NCI-H128 (cell line): ENCODE measurements at regions not wholly inside any gene's neighbourhood (a gene's known extent, or its start where the extent isn't known, plus 50 kb on each side); places are given as distances from the start of the nearest gene placed in this dataset.
A peak's percentile ranks its signal among the peaks of the same experiment; 100 is the strongest.

Experiments used
- DNase-seq: peaks from one replicate; lab custom pipeline; 2025; ENCODE audit not compliant: unreplicated experiment; lab: John Stamatoyannopoulos, UW

DNA sequence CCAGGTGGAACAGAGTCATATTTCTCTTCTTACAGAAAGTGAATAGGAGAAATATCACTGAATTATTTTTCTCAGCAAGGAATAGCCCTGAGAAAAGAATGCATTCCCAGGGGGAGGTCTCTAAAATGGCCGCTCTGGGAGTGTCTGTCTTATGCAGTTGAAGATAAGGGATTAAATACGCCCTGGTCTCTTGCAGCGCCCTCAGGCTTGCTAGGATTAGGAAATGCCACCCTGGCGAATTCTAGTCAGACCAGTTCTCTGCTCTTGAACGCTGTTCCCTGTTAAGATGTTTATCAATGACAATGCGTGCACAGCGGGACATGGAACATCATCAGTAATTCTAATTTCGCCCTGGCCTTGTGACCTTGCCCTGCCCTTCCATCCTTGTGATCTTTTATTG lies 949.0 kb upstream of the SEMA6D start:
- no peak for DNase-seq

- no peak for DNase-seq
Measured at GRCh38 chr15:46773016-46773415, 944.3 kb upstream of the SEMA6D start.

- DNase-seq = no peak
Measured at GRCh38 chr15:46778876-46779275, 938.4 kb upstream of the SEMA6D start.

DNA sequence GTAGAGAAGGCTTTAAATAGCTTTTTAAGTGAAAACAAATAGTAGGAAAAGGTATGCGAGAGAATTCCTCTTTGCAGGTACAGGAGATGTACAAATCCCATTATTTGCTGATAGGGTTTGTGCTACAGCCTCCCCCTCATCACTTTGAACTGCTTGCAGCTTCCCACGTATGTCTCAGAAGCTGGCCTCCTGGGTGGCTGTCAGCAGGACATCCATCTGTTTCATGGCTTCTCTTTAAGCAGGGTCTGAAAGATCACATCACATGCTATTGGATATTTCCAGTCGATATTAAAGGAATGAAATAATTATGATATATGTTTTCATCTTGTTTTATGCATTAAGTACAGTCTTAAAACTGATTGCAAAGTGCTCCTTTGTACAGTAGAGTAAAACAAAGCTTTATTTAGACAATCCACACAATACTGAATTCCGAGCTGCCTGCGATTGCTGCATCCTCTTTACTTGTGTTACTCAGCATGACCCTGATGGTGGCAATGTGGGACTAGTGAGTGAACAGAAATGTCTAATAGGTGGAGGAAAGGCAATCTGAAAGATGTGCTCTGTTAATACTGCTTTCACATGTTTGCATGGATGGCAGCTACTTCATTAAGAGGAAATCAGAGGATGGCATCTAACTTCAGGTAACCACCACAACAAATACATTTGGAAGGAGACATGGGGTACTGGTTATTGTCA lies 930.6 kb upstream of the SEMA6D start:
- DNase-seq = no peak

GRCh38 chr15:46795685-46796084 lies 921.6 kb upstream of the SEMA6D start:
- DNase-seq = no peak

- DNase-seq = no peak
Measured at GRCh38 chr15:46808834-46809233, 908.5 kb upstream of the SEMA6D start.

- DNase-seq = no peak
Measured at GRCh38 chr15:46815240-46815639, 902.1 kb upstream of the SEMA6D start.

DNA sequence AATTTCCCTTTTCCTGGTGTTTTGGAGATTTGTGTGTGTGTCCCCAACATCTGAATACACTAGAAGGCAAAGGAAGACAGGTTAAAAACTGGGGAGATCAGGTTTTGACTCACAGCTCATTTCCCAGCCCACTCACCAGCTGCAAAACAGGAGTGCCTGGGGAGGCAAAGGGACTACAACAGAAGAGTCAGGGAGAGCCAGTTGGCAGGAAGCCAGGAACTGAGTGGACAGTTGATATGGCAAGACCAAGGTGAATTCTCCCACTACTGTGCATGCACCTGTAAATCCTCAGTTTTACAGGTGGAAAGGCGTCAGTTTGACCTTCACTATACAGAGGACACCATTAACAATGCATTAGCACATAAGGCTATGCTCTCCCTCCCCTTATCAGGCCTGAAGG lies 901.5 kb upstream of the SEMA6D start:
- peak; percentile 65 for DNase-seq

DNA sequence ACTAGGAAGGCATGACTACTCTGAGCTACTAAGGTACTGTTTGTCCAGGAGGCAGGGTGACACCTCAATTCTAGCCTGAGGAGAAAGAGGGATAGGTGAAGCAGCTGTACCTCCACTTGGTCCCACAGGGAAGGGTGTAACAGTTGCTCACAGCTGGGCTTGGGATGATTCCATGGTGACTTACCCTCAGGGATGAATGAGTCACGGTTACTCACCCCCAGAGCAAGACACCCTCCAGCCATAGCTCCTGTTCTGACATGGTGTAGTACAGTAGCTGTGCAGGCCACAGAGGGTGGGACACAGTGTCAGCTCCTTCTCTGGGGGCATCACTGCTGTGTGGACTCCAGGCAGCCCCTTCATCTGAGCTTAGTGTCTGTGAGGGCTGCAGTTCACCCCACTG lies 868.6 kb upstream of the SEMA6D start:
- DNase-seq = no peak

DNA sequence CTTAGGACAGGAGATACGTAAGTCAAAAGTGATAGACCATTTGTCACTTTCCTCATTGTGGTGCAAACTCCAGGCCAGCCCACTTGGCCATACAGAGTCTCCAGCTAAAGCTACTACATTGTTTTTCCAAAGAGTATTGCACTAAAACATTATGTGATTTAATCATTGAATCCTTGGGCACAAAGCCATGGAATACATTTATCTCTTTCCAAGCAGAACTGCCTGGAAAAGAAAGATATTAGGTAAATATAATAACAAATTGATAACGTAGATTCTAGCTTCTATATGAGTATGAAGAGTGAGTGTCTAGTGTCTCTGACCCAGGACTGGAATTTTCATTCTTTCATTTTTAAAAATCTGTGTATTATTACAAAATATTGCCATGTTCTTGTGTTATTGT lies 863.7 kb upstream of the SEMA6D start:
- DNase-seq = no peak

DNA sequence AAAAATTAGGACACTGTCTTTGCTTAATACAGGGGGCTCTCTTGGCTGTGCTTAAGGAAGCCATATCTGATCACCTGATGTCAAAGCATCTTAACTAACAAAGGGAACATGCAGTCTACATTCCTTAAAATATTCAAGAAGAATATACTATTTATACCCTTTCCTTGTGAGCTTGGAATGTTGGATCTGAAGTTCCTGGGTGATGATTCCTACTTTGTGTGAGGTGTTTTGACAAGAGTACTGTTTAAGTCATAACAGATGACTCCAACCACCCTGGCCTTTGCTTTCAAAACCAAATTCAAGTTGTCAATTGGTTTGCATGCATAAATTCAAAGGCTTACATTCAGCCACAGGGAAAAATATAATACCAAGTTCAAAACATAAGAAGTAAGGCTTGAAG lies 862.7 kb upstream of the SEMA6D start:
- no peak for DNase-seq

- DNase-seq = no peak
Measured at GRCh38 chr15:46855388-46855787, 861.9 kb upstream of the SEMA6D start.

DNA sequence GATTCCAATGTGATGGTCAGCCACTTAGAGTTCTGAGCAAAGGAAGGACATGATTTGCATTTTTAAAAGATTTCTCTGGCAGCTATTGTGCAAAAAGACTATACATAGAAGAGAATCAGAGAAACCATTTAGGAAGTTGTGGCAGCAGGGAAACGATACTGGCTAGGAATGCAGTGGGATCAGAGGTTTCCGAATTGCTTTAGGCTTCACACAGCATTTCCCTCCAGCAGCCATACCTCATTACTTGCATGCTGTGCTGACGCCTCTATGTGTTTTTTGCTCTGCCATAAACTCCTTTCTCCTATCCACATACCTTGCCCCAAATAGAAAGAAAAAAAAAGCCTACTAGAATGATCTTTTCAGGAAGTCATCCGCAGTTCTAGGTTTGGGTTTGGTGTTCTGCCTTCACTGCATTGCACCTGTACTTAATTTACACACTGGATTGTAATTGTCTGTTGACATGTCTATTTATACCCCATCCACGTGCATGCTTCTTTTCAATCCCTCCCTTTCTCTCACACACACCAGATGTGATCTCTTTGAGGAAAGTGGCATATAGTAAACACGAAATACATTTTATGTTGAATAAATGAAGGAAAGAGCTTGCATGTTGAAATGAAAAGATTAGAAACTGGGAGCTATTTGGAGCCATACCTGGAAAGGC lies 860.3 kb upstream of the SEMA6D start:
- DNase-seq = no peak

- DNase-seq = no peak
Measured at GRCh38 chr15:46858150-46858549, 859.2 kb upstream of the SEMA6D start.

GRCh38 chr15:46861796-46862195 lies 855.5 kb upstream of the SEMA6D start:
- no peak for DNase-seq

DNA sequence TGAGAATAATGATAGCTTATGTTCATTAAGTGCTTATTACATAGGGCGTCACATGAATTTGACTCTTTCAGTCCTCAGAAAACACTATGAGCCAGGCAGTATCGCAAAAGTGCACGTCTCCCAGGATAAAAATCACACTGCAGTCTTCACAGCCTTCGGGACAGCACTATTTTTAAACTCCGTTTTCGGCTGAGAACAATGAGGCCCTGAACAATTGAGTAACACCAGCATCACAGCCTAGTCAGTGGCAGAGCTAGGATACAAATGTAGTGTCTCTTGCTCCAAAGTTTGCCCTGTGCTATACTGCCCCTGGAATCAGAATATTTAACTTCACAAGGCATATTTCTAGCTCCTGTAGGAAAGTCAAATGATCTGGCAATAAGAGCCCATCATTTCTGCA lies 852.1 kb upstream of the SEMA6D start:
- no peak for DNase-seq

DNA sequence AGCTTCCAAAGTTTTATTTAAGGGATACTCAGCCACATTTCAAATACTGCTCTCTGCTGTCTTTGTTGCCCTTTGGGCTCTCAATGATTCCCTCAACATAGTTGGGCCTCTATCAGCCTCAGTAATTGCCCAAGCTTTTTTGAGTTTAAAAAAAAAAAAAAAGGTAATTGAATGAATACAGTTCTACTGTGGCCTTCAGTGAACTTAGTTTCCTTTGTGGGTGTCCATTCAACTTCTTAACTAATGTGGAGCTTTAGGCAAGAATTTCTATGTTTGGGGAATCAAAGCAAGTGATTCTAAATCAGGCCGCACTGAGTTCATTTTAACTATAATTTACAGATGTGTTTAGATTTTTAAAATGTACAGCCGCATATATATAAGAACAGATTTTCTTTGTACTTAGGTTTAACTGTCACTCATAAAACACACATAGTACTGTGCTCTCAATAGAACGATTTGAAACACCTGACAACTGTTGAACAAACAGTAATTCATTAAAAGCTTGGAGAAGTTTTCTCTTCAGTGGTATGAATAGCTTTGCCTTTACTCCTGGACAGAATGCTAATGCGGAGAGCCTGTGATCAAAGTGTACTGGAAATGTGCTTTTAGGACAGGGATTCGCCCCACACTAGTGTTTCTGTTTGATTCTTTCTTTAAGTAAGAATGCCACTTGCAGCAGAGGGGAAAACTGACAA lies 844.9 kb upstream of the SEMA6D start:
- DNase-seq = no peak

DNA sequence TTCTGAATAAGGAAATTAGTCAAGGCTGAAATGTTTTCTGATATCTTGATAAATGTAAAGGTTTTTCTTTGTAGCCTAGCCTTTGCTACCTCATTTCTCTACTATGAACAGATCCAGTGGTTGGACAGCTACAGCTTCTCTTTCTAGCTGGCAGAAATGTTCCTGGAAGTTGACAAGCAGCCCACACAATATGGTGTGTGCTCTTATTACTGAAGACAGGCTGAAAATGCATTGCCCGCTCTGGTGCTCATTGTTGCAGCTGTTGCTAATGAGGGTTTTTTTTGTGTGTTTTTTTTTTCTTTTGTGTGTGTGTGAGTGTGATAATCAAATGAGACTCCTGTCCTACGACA lies 844.3 kb upstream of the SEMA6D start:
- DNase-seq = no peak

GRCh38 chr15:46879032-46879770 lies 838.1 kb upstream of the SEMA6D start:
- no peak for DNase-seq

GRCh38 chr15:46880791-46881190 lies 836.5 kb upstream of the SEMA6D start:
- no peak for DNase-seq

GRCh38 chr15:46892621-46893160 lies 824.6 kb upstream of the SEMA6D start:
- no peak for DNase-seq
